AG09319 (cell line): ENCODE measurements at regions not wholly inside any gene's neighbourhood (a gene's known extent, or its start where the extent isn't known, plus 50 kb on each side); places are given as distances from the start of the nearest gene placed in this dataset.

Source experiments
- DNase-seq: peaks from one replicate; pipeline ENCODE4 v3.0.0-alpha.2; 2010; ENCODE audit warnings: low read depth; ENCODE audit errors: extremely low read depth
- CTCF ChIP-seq: IDR thresholded peaks from 2 replicates; pipeline ENCODE4 v1.5.1; 2011; ENCODE audit warnings: low read depth, mild to moderate bottlenecking, inconsistent platforms, low read length, moderate library complexity

DNA sequence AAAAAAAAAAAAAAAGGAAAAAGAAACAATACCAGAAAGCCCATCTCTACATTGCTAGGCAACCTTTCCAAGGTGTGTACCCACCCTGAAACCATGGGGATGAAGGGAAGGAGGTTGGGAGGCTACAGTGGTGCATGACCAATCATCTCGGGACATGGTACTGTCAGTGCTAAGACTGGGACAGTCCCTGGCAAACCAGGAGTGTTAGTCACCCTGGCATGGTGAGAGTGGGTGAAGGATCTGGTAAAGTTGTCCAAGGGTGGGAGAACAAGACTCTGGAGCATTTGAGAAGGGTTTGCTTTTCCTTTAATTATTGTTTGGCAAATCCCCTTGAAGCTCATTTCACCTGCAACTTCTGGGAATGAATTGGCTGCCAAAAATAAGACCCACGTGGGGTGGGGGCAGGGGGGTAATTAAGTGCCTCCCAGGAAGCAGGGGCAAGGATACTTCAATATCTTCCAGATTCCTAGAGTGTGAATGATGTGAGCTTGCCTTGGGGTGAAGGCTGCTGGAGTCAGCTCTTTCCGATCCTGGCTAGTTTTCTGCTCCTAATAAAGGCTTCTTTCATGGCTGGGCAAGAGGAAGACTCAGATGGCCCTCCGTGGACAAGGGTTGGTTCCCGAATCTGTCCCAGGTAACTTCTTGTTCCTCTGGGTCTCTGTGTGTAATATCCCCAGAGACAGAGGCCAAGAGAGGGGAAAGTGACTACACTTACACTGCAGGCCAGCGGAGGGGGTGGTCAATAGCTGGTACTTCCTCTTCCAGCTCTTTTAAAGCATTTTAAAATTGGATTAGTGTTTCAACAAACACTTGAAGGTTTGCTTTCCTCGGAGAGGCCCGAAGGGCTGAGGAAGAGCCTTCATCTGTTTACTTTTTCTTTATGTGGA, 61.6 kb upstream of the SPRY4 start:
- TF ChIP-seq CTCF: no peak
- no peak for DNase-seq

GRCh38 chr5:142385194-142385593, 60.4 kb upstream of the SPRY4 start:
- DNase-seq: no peak
- TF ChIP-seq CTCF: no peak

- TF ChIP-seq CTCF: no peak
- DNase-seq: no peak
Observed at GRCh38 chr5:142384014-142384413, 59.2 kb upstream of the SPRY4 start.

GRCh38 chr5:142382186-142382585, 57.4 kb upstream of the SPRY4 start:
- no peak for TF ChIP-seq CTCF
- no peak for DNase-seq

DNA sequence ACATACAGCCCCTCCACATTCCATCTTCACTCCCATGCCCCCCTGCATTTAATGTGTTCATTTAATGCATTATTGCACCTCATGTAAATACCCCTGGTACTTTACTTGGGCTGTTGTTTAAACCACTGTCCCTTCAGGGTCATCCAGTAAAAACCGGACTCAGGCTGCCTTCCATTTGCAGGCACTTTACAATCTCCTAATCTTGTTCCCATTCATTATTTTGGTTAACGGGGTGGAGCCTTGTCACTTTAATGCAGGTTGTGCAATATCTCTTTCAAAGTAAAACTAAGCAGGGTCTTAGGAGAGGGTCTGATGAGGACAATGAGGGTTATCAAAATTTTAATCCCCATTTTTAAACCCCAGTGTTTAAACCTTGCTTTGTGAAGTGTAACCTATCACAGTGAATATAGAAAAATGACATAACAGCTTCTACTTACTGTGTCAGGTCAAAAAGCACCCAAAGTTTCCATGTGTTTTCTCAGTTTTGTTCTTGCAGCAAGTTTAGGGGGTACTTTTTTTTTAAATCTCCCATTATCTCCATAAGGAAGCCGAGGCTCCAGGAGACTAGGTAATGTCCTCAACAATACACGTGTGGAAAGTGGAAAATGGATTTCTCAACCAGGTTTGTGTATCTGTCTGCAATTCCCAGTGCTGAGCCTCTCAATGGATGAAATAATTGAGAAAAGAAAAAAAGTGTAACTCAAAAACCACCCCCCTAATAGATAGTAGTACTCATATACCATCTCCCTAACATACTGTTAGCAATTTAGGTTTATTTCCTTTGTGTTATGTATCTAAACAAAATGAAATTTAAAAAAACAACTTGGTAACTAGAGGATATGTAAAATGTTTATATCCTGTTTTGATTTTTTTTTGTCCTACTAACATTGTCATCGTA, 54.2 kb upstream of the SPRY4 start:
- no peak for TF ChIP-seq CTCF
- no peak for DNase-seq

GRCh38 chr5:142375944-142376411, 51.2 kb upstream of the SPRY4 start:
- TF ChIP-seq CTCF: no peak
- no peak for DNase-seq
